ENCODE measurements at regions not wholly inside any gene's neighbourhood (a gene's known extent, or its start where the extent isn't known, plus 50 kb on each side); places are given as distances from the start of the nearest gene placed in this dataset.

DNA sequence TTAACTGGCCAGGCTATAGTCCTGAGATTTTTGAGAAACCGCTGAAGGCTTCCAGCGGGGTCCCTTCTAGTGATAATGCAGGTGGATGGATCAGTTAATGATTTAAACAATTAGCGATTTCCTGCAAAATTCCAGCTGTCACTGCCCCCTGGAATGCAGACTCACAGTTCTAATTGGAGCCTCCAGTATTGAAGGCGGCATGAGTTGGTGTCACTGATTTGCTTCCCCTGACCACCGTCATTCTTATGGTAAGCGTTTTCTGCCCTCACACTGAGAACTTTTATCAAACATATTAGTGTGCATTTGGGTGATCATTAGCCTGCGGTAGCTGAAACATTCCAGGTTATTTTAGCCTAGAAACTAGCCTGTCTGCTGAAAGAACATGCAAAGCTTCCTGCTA lies 99.1 kb downstream of the TMSB4Y start:
- no peak overlapping the region for H3K14ac ChIP-seq (ENCODE audit: low read length)
- H2BK120ac ChIP-seq (ENCODE audit: insufficient read depth, low read length, poor library complexity), result no peak overlapping the region
- no peak overlapping the region for H3K27ac ChIP-seq (ENCODE audit: low read depth, low read length)
- no peaks in the 10 kb centered on the region for H3K4me1 ChIP-seq (ENCODE audit: control insufficient read depth in 1 of 2, insufficient read depth in 2 of 2, low read length in 2 of 2)
- H2AFZ ChIP-seq (ENCODE audit: insufficient read depth, low read length, poor library complexity), result no peak overlapping the region
- no peak for DNase-seq
- no peak overlapping the region for H4K8ac ChIP-seq (ENCODE audit: low read depth, low read length)
- no peak overlapping the region for H4K91ac ChIP-seq (ENCODE audit: low read depth, low read length)
- H3K4me2 ChIP-seq (ENCODE audit: low read length), result no peak overlapping the region
- peaks cover 0 to 3% of the 10 kb centered on the region in 2 experiments for H3K36me3 ChIP-seq (ENCODE audit: control insufficient read depth in 1 of 2, insufficient read depth in 2 of 2, low read length in 2 of 2)
- no peak overlapping the region for H3K18ac ChIP-seq (ENCODE audit: low read length)
- no peaks in the 10 kb centered on the region for H3K27me3 ChIP-seq (ENCODE audit: insufficient read depth, low read length)
- H3K4me3 ChIP-seq (ENCODE audit: low read depth, low read length), result no peak overlapping the region
- H2AK5ac ChIP-seq (ENCODE audit: low read length), result no peak overlapping the region
- H2BK5ac ChIP-seq (ENCODE audit: low read depth, low read length, poor library complexity), result no peak overlapping the region
- no peak overlapping the region for H3K23ac ChIP-seq (ENCODE audit: low read length)
- H3K79me1 ChIP-seq (ENCODE audit: low read length), result no peaks in the 10 kb centered on the region
- no peaks in the 10 kb centered on the region for H3K79me2 ChIP-seq (ENCODE audit: control insufficient read depth, insufficient read depth, low read length, poor library complexity)
- H4K12ac ChIP-seq (ENCODE audit: low read depth, low read length), result no peak overlapping the region
- H3K9me3 ChIP-seq (ENCODE audit: insufficient read depth, low read depth, low read length), result no peaks in the 10 kb centered on the region
- no peak overlapping the region for H2BK12ac ChIP-seq (ENCODE audit: low read length)
- WGBS (ENCODE audit: extremely low coverage, insufficient coverage, insufficient read length), result no CpG with 5 or more reads among the region's 7 CpGs
- no peak overlapping the region for H3K9ac ChIP-seq (ENCODE audit: low read length)
- H3K4ac ChIP-seq (ENCODE audit: low read depth, low read length), result no peak overlapping the region

GRCh38 chrY:13803424-13803823 lies 99.7 kb downstream of the TMSB4Y start:
- no peaks in the 10 kb centered on the region for H3K27me3 ChIP-seq (ENCODE audit: insufficient read depth, low read length)
- no peak overlapping the region for H3K4me2 ChIP-seq (ENCODE audit: low read length)
- no CpG with 5 or more reads among the region's 2 CpGs for WGBS (ENCODE audit: extremely low coverage, insufficient coverage, insufficient read length)

GRCh38 chrY:13804124-13805056 lies 100.7 kb downstream of the TMSB4Y start:
- Histone ChIP-seq H3K18ac (ENCODE audit: low read length) (no peak overlapping the region), H3K4me3 (ENCODE audit: low read depth, low read length) (no peak overlapping the region), H3K23ac (ENCODE audit: low read length) (no peak overlapping the region), H3K4me1 (ENCODE audit: control insufficient read depth in 1 of 2, insufficient read depth in 2 of 2, low read length in 2 of 2) (no peaks in the 10 kb centered on the region), H2AK5ac (ENCODE audit: low read length) (no peak overlapping the region), H4K12ac (ENCODE audit: low read depth, low read length) (no peak overlapping the region), H2AFZ (ENCODE audit: insufficient read depth, low read length, poor library complexity) (no peak overlapping the region), H4K8ac (ENCODE audit: low read depth, low read length) (no peak overlapping the region), H3K9ac (ENCODE audit: low read length) (no peak overlapping the region), H3K9me3 (ENCODE audit: insufficient read depth, low read depth, low read length) (no peaks in the 10 kb centered on the region), H3K79me1 (ENCODE audit: low read length) (no peaks in the 10 kb centered on the region), H3K4me2 (ENCODE audit: low read length) (no peak overlapping the region), H2BK12ac (ENCODE audit: low read length) (no peak overlapping the region), H3K79me2 (ENCODE audit: control insufficient read depth, insufficient read depth, low read length, poor library complexity) (no peaks in the 10 kb centered on the region), H2BK5ac (ENCODE audit: low read depth, low read length, poor library complexity) (no peak overlapping the region), H3K36me3 (ENCODE audit: control insufficient read depth in 1 of 2, insufficient read depth in 2 of 2, low read length in 2 of 2) (peaks cover 0 to 3% of the 10 kb centered on the region in 2 experiments), H3K27me3 (ENCODE audit: insufficient read depth, low read length) (no peaks in the 10 kb centered on the region), H4K91ac (ENCODE audit: low read depth, low read length) (no peak overlapping the region), H2BK120ac (ENCODE audit: insufficient read depth, low read length, poor library complexity) (no peak overlapping the region), H3K4ac (ENCODE audit: low read depth, low read length) (no peak overlapping the region), H3K27ac (ENCODE audit: low read depth, low read length) (no peak overlapping the region), H3K14ac (ENCODE audit: low read length) (no peak overlapping the region)
- no peak for DNase-seq
- WGBS (ENCODE audit: extremely low coverage, insufficient coverage, insufficient read length), result no CpG with 5 or more reads among the region's 17 CpGs

More at GRCh38 chrY:13803424-13803823, 99.7 kb downstream of the TMSB4Y start:
- H3K4ac ChIP-seq (ENCODE audit: low read depth, low read length), result no peak overlapping the region
- no peaks in the 10 kb centered on the region for H3K79me1 ChIP-seq (ENCODE audit: low read length)
- no peak overlapping the region for H4K8ac ChIP-seq (ENCODE audit: low read depth, low read length)
- no peaks in the 10 kb centered on the region for H3K4me1 ChIP-seq (ENCODE audit: control insufficient read depth in 1 of 2, insufficient read depth in 2 of 2, low read length in 2 of 2)
- no peak overlapping the region for H3K18ac ChIP-seq (ENCODE audit: low read length)
- no peak overlapping the region for H2BK5ac ChIP-seq (ENCODE audit: low read depth, low read length, poor library complexity)
- H3K9ac ChIP-seq (ENCODE audit: low read length), result no peak overlapping the region
- H2AFZ ChIP-seq (ENCODE audit: insufficient read depth, low read length, poor library complexity), result no peak overlapping the region
- no peak for DNase-seq
- H3K27ac ChIP-seq (ENCODE audit: low read depth, low read length), result no peak overlapping the region
- peaks cover 0 to 3% of the 10 kb centered on the region in 2 experiments for H3K36me3 ChIP-seq (ENCODE audit: control insufficient read depth in 1 of 2, insufficient read depth in 2 of 2, low read length in 2 of 2)
- no peaks in the 10 kb centered on the region for H3K79me2 ChIP-seq (ENCODE audit: control insufficient read depth, insufficient read depth, low read length, poor library complexity)
- H2BK120ac ChIP-seq (ENCODE audit: insufficient read depth, low read length, poor library complexity), result no peak overlapping the region
- H2AK5ac ChIP-seq (ENCODE audit: low read length), result no peak overlapping the region
- no peak overlapping the region for H4K91ac ChIP-seq (ENCODE audit: low read depth, low read length)
- no peaks in the 10 kb centered on the region for H3K9me3 ChIP-seq (ENCODE audit: insufficient read depth, low read depth, low read length)
- no peak overlapping the region for H4K12ac ChIP-seq (ENCODE audit: low read depth, low read length)
- H3K4me3 ChIP-seq (ENCODE audit: low read depth, low read length), result no peak overlapping the region
- H2BK12ac ChIP-seq (ENCODE audit: low read length), result no peak overlapping the region
- H3K14ac ChIP-seq (ENCODE audit: low read length), result no peak overlapping the region
- no peak overlapping the region for H3K23ac ChIP-seq (ENCODE audit: low read length)

DNA sequence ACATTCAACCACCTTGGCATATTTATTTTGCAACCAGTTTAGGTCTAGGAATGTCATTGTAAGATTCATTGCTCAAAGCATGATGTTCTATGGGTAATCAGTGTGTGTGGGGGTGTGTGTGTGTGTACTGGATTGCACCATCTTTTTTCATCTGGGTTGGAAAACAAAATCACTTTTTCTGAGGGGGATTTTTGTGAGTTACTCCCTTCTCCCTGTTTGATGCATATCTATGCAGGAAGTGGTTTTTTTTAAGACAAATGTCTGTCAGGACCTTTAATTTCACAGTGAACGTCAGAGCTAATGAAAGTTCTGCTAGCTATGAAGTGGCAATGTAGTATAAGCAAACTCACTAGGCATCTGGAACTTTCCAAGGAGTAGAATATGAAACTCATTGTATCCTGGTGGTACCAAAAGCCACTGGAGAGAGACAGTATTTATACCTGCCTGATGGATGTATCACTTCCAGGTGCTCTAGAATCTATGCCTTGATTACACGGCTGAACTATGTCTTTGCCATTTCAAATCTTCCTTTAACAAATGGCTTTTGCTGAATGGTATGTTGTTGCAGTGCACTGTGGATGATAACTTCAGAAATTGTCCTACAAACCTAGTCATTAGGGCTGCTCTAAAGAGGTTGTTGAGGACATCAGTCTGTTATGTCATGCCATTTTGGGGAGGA lies 101.5 kb downstream of the TMSB4Y start:
- Histone ChIP-seq H2BK5ac (ENCODE audit: low read depth, low read length, poor library complexity) (no peak overlapping the region), H3K23ac (ENCODE audit: low read length) (no peak overlapping the region), H3K79me2 (ENCODE audit: control insufficient read depth, insufficient read depth, low read length, poor library complexity) (no peaks in the 10 kb centered on the region), H3K9ac (ENCODE audit: low read length) (no peak overlapping the region), H2AK5ac (ENCODE audit: low read length) (no peak overlapping the region), H3K9me3 (ENCODE audit: insufficient read depth, low read depth, low read length) (no peaks in the 10 kb centered on the region), H2BK120ac (ENCODE audit: insufficient read depth, low read length, poor library complexity) (no peak overlapping the region), H4K91ac (ENCODE audit: low read depth, low read length) (no peak overlapping the region), H2BK12ac (ENCODE audit: low read length) (no peak overlapping the region), H3K4me2 (ENCODE audit: low read length) (no peak overlapping the region), H3K18ac (ENCODE audit: low read length) (no peak overlapping the region), H2AFZ (ENCODE audit: insufficient read depth, low read length, poor library complexity) (no peak overlapping the region), H3K4ac (ENCODE audit: low read depth, low read length) (no peak overlapping the region), H4K12ac (ENCODE audit: low read depth, low read length) (no peak overlapping the region), H3K4me3 (ENCODE audit: low read depth, low read length) (no peak overlapping the region), H3K27ac (ENCODE audit: low read depth, low read length) (no peak overlapping the region), H3K27me3 (ENCODE audit: insufficient read depth, low read length) (no peaks in the 10 kb centered on the region), H3K36me3 (ENCODE audit: control insufficient read depth in 1 of 2, insufficient read depth in 2 of 2, low read length in 2 of 2) (peaks cover 0 to 3% of the 10 kb centered on the region in 2 experiments), H3K14ac (ENCODE audit: low read length) (no peak overlapping the region), H3K79me1 (ENCODE audit: low read length) (no peaks in the 10 kb centered on the region), H4K8ac (ENCODE audit: low read depth, low read length) (no peak overlapping the region), H3K4me1 (ENCODE audit: control insufficient read depth in 1 of 2, insufficient read depth in 2 of 2, low read length in 2 of 2) (no peaks in the 10 kb centered on the region)
- no CpG with 5 or more reads among the region's 2 CpGs for WGBS (ENCODE audit: extremely low coverage, insufficient coverage, insufficient read length)
- no peak for DNase-seq
